GM10248 (cell line): ENCODE measurements at regions not wholly inside any gene's neighbourhood (a gene's known extent, or its start where the extent isn't known, plus 50 kb on each side); places are given as distances from the start of the nearest gene placed in this dataset.
"Not testable (repeated sequence)": the region's sequence is repeated elsewhere in the genome, so short reads cannot be mapped to it uniquely, and the experiment has no call there.

Experiments
- CTCF ChIA-PET: fragments of 300-600 bp; sonication (Branson Sonifier 250); formaldehyde crosslinking; extraction: SDS; loops from one replicate; lab custom pipeline; 2021; ENCODE audit warnings: antibody characterized with exemption; lab: Yijun Ruan, JAX
- POLR2A ChIA-PET: fragments of 350-650 bp; sonication (Branson Sonifier 250); formaldehyde crosslinking; extraction: SDS; loops from one replicate; lab custom pipeline; 2020; ENCODE audit warnings: antibody characterized with exemption; lab: Yijun Ruan, JAX
- DNase-seq: peaks from one replicate; pipeline ENCODE4 v3.0.0; 2012; ENCODE audit errors: extremely low spot score
- TF ChIP-seq, protein P1 (sequence below): IDR thresholded peaks from 2 replicates; pipeline ENCODE4 v1.5.1; 2012; ENCODE audit warnings: mild to moderate bottlenecking, low read depth; ENCODE audit errors: extremely low read depth, missing control alignments, control extremely low read depth

DNA sequence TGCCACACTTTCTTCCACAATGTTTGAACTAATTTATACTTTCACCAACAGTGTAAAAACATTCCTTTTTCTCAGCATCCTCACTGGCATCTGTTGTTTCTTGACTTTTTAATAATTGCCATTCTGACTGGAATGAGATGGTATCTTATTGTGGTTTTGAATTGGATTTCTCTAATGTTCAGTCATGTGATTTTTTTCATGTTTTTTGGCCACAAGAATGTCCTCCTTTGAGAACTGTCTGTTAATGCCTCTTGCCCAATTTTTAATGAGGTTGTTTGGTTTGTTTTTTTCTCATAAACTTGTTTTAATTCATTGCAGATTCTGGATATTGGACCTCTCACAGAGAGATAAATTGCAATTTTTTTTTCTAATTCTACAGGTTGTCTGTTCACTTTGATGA lies 1195.2 kb downstream of the TECRL start:
- ChIA-PET CTCF (no interaction called here), POLR2A (no interaction called here)
- DNase-seq, result no peak
- TF ChIP-seq, protein P1, sequence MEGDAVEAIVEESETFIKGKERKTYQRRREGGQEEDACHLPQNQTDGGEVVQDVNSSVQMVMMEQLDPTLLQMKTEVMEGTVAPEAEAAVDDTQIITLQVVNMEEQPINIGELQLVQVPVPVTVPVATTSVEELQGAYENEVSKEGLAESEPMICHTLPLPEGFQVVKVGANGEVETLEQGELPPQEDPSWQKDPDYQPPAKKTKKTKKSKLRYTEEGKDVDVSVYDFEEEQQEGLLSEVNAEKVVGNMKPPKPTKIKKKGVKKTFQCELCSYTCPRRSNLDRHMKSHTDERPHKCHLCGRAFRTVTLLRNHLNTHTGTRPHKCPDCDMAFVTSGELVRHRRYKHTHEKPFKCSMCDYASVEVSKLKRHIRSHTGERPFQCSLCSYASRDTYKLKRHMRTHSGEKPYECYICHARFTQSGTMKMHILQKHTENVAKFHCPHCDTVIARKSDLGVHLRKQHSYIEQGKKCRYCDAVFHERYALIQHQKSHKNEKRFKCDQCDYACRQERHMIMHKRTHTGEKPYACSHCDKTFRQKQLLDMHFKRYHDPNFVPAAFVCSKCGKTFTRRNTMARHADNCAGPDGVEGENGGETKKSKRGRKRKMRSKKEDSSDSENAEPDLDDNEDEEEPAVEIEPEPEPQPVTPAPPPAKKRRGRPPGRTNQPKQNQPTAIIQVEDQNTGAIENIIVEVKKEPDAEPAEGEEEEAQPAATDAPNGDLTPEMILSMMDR, result no peak

DNA sequence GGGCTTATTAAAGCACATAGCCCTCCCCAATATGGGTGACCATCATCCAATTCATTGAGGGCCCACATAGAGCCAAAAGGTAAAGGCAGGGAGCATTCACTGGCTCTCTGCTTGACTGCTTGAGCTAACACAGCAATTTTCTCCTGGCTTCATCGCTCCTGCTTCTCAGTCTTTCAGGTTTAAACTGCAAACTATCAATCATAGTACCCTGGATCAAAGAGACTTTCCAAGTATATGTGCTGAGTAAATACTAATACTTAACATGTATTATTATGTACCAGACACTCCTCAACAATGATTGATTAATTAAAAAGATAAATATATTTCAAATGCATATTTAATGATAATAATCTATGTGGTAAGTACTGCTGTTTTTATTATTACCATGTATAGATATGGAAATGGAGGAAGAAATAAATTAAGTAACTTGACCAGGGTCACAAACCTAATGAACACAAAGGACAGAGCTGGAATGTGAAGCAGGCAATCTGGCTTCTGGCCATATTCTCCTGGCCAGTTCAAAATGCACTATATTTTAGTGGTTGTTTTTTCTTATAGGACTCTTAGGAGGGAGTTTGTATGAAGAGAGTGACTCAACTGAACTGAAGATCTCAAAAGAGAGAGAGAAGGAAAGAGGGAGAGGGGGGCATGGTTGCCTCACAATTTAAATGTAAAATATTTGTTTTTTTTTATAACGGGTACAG lies 1197.3 kb downstream of the TECRL start:
- ChIA-PET POLR2A (no interaction called here), CTCF (no interaction called here)
- TF ChIP-seq, protein P1, result no peak
- DNase-seq, result no peak

DNA sequence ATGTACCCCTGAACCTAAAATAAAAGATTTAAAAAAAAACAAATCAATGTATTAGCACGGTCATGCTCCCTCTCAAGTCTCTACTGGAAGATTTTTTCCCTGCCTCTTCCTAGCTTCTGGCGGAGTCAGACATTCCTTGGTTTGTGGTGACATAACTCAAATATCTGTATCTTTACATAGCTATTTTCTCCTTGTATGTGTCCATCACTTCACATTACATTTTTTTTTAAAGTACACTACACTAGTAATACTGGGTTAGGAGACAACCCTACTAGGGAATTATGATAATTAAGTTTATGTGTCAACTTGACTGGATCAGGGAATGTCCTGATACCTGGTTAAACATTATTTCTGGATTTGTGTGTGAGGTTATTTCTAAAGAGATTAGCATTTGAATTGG lies 1197.9 kb downstream of the TECRL start:
- ChIA-PET CTCF (no interaction called here), POLR2A (no interaction called here)
- no peak for DNase-seq
- TF ChIP-seq, protein P1, result no peak

DNA sequence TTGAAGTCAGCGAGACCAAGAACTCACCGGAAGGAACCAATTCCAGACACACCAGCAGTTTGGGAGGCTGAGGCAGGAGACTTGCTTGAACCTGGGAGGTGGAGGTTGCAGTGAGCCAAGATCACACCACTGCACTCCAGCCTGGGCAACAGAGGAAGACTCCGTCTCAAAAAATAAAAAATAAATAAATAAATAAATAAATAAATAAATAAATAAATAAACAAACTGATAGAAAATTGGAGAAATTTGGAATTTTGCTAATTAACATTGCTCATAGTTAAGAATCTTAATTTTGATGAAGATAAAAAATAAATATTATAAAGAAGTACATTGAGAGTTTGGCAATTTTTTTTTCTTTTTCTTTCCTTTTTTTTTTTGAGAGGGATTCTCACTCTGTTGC lies 1216.2 kb downstream of the TECRL start:
- DNase-seq, CTCF ChIA-PET, POLR2A ChIA-PET: not testable (repeated sequence)

DNA sequence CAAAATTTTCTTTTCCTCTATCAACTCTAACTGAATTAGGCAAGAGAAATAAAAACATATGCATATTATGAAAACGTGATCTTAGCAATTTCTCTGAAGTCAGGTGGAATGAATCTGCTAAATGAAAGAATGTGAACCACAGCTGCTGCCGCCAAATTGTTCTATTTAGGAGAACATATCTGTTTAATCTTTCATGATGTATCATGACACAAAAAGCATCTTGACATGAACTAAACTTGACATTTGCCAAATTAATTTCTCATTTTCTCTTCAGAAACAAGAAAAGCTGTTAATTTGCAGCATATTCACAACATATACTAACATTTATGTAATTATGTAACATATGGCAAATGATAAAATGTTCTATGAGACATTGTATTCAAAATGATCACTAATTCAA lies 1237.9 kb downstream of the TECRL start:
- ChIA-PET POLR2A (no interaction called here), CTCF (interaction anchor here (1.0 kb wide), 1 partner anchor 10 kb away, joined by 4 read pairs; no protein-coding TSS in a partner anchor)
- TF ChIP-seq, protein P1, result no peak

DNA sequence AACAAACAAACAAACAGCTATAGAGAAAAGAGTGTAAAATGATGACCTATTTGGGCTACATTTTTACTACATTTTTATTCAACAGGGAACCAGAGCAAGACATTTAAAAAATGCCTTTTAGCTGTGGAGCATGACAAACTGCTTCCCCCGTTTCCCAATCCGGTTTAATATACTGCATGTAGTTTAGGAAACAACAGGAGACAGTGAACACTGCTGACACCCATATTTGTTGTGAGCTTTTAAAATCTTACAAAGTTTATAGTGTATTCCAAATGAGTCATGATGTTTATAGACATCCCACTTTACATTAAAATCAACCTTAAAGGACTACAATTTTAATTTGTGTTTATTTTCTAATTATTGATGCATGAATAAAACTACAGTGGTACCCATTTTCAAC lies 1238.3 kb downstream of the TECRL start:
- no peak for DNase-seq
- TF ChIP-seq, protein P1, result no peak
- POLR2A ChIA-PET, result no interaction called here
- CTCF ChIA-PET, result interaction anchor here (1.0 kb wide), 1 partner anchor 10 kb away, joined by 4 read pairs; no protein-coding TSS in a partner anchor

More for the DNA sequence above, 1237.9 kb downstream of the TECRL start:
- no peak for DNase-seq

DNA sequence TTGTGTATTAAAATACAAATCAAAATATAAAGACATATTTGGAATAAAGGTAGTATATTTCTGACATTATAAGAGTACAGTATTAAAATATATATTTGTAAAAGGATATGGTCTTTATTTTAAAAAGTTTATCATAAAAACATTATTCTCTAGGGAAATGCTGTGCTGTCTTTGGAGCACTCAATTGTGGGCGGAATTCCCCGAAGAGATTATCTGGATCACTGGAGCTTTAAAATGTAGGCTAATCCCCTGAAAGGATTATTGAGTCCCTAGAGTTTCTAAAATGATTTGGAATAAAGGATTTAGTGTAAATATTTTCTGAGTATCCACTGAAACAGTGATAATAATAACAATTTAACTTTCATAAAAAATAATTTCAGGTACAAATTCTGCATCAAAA lies 1239.4 kb downstream of the TECRL start:
- TF ChIP-seq, protein P1, result no peak
- ChIA-PET POLR2A (no interaction called here), CTCF (no interaction called here)
- no peak for DNase-seq
